ENCODE measurements at regions not wholly inside any gene's neighbourhood (a gene's known extent, or its start where the extent isn't known, plus 50 kb on each side); places are given as distances from the start of the nearest gene placed in this dataset.

DNA sequence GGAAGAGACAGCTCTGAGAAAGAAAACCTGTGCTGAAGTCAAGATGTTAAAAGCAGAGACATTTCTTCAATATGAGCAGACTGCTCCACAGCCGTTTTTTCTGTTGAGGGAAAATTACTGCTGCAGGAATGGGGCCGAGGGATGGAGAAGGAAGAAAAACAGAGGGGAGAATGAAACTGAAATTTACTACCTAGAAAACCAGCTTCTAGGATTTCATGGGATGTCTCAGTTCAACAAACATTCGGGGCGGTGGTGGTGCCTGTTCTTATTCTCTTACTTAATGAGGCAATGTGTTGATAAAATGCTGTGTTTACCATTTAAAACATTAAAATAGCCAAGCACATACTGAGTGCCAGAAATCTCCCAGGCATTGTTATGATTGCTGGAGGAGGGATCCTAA lies 557.1 kb upstream of the MEX3C start:
- no peak for DNase-seq

DNA sequence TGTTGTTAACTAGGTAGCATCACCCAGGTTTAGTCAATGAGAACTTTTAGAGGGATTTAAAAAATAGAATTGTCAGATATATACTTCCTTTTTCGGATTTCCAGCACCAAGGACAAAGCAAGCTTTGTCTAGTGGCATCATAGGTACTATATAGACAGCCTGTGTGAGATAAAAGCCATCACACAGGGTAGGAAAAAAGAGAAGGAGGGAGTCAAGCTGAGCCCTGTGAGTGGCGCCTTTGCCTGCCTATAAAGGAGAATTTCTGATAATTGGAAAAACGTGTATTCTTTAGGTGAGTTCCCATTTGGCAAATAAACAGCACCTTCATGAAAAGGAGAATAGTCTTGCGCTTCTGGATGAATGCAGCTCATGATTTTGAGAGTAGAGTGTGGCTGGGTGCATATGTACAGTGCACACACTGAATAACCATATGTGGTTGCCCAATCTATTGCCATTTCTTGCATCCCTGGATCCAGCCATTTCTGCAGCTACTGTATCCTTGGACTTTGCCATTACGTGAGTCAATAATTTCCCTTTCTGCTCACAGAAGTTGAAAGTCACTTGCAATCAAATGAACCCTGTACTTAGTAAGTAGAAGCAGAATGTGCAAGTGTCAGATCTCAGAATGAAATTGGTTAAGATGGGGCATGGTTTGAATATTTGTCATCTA lies 559.9 kb upstream of the MEX3C start:
- no peak for DNase-seq

DNA sequence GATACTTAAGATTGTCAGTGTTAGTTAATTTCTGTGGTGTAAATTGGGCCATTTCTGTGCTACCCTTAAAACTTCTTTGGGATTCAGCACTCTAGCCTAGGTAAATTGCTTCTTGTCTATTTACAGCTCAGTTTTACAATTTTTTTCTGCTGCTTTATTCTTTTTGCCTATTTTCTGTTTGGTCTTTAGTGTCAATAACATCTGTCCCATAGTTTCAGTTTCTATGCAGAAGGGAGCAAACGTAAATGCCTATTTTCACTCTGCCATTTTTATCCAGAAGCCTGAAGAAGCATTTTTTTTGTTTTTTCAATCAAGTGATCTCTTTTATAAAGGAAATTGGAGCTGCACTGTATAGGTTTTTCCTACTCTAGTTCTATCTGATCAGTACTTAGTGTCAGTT lies 564.9 kb upstream of the MEX3C start:
- no peak for DNase-seq

DNA sequence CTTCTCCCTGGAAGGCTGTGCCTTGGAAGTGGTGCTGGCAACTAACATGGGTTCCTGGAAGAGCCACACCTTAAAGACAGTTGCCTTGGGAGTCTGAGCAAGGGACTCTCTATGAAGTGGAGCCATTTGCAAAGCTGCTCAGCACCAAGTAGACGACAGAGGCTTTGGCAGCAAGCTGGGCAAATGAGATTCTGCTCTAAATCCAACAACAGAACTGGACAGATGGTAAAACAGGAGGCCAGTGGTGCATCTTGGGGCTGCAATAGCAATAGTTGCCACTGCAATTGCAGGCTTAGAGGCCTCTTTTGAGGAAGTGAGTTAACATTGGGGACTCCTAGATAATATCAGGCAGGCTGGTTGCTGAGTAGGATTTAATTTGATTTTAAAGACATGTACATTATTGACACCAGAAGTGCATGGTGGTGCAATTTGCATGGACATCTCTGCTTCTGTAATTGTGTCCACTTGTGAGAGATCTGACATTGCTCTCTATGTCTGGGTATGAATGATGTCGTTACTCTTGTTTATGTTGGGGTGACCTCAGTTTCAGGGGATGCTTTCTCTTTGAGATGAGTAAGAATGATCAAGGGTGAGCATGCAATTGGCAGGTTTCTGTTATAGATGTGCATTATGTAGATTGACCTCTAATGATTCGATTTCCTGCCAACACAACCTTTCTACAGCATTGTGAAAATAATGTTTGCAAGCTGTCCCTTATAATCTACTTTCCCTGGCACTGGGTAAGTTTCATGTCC lies 568.3 kb upstream of the MEX3C start:
- DNase-seq, result no peak

DNA sequence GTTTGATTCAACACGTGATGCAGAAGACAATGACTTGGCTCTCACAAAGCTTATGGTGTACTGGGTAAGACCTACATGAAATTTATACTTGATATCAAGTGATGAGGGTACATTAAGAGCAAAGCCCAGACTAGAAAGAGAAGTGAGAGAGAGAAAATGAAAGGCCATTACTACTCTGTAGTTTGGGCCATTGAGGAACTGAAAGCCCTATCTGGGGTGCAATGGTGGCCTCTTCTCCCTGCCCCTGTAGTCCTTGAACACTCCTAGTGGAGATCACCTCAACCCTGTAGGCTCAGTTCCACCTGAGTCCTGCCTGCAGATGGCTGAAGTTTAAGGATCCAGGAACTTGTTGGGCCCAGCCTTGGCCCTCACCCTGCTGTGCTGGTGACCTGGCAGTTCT lies 569.8 kb upstream of the MEX3C start:
- no peak for DNase-seq

DNA sequence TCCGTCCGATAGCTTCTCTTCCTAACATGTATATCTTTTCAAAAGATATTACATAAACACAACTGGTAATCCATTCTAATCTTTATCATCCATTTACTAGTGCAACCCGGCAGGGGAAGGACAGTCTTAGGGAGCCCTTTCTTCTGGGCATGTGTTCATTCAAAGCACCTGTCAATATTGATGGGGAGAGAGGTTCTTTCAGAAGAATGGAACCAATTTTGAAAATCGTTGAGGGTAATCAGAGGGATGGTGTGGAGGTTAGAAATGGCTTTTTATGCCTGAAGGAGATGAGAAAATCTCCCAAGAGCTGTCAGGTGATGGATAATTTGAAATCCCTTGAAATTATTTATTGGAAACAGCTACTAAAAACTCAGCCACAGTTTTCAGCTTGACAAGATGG lies 561.9 kb upstream of the DCC start:
- no peak for DNase-seq

DNA sequence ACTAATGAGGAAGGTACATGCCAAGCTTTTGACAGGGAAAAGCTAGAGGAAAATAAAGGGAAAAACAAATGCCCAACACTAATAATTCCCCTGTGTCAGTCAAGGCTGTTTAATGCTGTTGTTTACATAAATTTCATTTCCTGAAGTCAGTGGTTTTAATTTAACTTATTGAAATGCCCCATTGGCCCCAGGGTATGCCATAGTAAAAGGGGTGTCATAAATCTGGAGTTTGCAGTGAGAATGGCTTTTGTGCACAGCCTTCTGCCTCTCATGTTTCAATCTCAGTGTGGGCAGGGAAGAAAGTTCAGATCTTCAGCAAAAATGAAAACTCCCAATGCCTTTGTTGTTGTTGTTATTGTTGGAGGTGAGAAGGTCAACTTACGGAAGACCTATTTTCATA lies 550.1 kb upstream of the DCC start:
- no peak for DNase-seq

DNA sequence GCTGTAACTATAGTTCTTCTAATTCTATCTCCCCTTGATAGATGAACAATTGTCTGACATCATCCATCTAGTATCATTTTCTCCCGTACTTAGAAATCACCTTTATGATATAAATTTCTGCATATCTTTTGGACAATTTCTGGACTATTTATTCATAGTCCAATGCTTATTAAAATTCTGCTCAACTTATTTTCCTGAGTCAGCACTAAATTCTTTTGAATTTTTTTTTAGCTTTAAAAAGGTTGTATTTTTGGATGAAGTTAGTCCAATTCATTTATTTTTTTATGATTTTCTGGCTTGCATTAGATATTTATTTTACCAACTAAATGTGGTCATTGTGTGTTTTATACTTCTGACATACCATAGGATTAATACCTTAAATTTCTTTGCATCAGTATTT lies 538.5 kb upstream of the DCC start:
- no peak for DNase-seq

DNA sequence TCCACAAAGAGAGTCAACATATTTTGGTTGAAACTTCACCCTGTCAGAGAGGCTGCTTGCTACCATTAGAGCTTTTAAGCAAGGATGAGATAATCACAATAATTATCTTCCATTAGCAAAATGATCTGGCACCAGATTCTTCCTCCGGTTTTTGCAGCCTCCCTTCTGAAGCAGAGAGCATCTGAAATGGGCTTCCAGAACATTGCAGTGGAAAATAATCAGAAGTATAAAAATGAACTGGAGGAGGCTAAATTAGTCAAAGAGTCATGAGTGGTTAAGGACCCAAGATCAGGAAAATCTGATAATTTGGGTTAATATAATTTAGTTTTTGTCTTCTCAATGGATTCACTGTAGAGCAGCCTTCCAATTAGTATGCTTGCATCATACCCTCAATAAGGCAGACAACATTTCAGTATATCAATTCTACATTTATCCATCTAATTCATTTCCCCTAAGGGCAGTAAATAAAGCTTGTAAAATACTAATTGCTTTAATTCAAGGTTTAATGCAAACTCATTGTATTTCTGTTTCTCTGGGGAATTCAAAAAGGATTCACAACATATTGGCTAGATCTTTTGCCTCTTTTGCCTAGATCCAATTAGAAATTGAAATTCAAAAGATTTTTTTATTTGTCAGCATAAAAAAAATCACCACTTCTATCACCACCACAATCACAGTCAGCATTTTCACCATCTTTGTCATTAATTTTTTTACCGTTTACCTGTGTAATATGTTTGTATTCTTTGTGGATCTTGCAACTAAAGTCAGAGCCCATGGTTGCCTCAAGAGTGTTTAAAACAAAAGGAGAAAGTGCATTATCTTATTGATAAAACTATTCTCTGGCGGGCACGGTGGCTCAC lies 537.2 kb upstream of the DCC start:
- no peak for DNase-seq

DNA sequence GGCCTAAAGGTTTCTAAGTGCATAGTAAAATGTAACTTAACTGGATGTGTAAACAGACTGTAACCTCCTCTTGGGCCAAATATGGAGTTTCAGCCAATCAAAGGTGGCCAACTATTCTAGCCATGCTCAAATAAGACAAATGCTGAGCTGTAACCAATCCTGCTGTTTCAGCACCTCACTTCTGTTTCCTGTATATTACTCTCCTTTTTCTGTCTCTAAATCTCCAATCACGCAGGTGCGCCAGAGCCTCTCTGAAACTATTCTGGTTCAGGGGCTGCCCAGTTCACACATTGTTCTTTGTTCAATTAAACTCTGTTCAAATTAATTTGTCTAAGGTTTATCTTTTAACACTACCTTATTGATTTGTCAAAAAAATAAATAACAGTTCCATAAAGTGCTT lies 532.7 kb upstream of the DCC start:
- DNase-seq, result no peak

DNA sequence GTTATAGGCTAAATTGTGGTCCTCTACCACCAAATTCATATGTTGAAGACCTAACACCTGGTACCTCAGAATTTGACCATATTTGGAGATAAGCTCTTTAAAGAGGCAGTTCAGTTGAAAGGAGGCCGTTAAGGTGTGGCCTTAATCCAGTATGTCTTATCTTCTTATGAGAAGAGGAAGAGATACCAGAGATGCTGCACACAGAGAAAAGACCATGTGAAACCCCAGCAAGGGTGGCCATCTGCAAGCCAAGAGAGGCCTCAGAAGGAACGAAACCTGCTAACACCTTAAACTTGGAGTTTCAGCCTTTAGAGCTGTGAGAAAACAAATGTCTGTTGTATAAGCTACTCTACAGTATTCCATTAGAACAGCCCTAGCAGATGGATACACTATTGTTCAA lies 528.1 kb upstream of the DCC start:
- no peak for DNase-seq

DNA sequence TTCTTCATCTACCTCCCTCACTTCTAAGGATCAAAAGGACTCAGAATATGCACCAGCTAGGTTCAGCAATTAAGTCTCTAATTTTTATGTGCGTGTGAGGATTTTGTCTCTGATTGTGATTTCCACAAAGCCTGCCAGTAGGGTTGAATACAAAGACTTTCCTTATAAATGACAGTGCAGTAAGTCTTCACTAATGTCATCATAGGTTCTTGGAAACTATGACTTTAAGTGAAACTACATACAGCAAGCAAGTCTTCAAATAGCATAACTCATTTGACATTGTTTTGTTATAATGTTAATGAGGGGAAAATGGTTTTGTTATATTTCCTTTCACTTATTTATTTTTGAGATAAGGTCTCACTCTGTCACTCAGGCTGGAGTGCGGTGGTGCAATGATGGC lies 526.3 kb upstream of the DCC start:
- no peak for DNase-seq

DNA sequence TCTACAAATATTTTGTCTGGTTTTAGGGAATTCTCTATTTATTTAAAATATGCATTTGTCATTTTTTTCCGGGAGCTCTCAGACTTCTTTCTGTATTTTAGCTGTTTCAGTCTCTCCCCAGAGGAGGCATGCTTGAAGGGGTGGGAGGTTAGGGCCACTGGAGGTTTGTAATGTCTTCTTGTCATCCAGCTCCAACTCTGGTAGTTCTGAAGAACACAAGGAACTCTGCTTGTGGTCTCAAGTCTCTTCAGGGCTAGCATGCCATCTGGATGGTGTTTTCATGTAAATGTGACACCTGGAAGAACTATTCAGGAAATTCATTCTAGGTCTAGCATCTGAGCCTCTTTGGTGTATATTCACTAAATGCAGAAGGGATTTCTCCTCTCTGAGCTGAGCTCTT lies 518.4 kb upstream of the DCC start:
- DNase-seq, result no peak

DNA sequence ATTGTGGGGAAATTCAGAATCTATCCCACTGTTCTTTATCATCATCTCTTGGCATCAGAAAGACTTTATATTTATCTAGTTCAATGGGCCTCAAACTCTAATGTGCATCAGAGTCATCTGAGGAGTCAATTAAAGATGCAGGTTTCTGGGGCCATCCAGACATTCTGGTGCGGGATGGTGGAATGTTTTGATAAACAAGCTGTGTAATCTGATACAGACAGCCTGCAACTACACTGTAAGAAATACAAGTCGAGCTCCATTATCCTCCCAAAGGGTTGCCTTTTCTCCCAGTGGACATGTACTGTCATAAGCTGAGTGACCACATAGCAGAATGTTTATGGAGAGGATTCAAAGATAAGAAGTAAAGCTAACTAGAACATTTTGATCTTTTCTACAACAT lies 515.3 kb upstream of the DCC start:
- no peak for DNase-seq

DNA sequence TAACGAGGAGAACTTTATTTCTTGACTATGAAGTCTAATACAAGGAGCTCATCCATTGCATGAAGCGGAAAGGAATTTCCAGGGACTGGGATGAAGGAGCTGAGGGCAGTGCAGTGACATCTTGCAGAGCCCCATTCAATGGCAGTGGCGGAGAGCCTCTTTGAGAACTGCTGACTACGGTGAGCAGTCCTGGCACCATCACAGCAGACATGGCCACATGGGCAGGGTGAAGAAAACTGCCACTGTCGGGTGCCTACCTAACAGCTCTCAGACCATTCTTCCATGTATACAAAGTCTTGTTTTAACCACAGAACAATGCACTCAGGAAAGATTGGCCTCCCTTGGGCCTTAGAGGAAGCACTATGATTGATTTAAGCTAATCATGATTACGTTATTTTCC lies 506.1 kb upstream of the DCC start:
- DNase-seq, result no peak

DNA sequence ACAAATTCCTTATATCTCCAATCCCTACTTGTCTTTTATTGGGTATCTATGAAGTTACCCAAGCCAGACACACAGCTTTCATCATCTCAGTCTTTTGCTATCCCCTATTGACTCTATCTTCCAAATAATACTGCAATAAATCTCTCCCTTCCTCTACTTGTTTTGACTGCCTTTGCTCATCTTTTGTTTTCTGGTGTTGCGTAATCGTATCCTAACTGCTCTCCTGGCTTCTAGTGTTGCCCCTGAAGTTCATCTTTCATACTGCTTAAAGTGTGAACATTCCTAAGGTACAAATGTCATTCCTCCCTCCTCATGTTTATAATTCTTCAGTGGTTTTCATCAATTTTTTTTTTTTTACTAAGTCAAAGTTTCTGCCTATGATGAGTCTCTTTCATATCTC lies 491.3 kb upstream of the DCC start:
- no peak for DNase-seq

DNA sequence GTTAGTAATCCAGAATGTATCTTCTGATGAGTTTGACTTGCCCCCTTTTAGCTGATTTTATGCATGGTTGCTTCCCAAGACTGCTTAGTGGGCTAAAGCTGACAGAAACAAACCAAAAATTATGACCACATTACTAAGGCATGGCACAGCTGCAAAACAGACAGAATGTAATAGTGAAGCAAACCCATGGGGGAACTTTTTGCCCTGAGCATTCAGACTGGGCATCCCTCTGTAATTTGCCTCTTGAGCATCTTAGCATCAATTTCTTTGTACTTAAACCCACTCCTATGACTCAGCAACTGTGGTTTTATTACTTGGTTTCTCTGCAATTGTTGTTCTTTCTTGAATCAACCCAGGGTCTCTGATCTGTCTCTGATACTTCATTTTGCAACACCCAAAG lies 487.3 kb upstream of the DCC start:
- DNase-seq, result no peak

DNA sequence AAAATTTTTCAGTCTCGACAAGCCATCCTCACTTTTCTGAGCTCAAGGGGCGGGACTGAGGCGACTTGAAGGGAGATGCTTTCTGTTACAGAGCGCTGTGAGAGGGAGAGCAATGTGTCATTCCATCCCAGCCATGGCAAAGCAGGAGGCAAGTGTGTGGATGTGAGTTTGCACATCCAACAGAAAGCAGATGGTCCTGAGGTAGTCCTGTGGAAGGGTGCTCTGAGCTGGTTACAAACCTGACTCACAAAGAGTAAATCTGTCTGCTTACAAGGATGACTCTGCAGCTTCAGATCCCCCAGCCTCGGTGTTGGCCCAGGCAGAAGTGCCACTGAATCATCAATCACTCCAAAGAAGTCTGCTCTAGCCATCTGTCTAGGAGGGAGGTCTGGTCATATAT lies 482.0 kb upstream of the DCC start:
- DNase-seq, result no peak

DNA sequence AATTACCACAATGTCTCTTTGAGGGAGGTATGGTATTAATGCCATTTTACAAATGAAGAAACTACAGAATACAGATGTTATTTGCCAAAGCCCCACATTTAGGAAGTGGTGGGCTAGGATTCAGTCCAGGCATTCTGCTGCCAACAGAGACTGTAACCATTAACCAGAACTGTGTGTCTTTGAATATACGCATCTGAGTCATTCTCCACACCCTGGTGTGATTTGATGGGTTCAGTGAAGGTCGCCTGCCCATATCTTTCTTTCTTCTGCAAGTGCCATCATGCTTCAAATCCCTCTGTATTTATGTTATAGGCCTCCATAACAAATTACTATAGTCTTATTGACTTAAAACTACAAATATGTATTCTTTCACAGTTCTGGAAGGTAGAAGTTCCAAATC lies 479.0 kb upstream of the DCC start:
- DNase-seq, result no peak

DNA sequence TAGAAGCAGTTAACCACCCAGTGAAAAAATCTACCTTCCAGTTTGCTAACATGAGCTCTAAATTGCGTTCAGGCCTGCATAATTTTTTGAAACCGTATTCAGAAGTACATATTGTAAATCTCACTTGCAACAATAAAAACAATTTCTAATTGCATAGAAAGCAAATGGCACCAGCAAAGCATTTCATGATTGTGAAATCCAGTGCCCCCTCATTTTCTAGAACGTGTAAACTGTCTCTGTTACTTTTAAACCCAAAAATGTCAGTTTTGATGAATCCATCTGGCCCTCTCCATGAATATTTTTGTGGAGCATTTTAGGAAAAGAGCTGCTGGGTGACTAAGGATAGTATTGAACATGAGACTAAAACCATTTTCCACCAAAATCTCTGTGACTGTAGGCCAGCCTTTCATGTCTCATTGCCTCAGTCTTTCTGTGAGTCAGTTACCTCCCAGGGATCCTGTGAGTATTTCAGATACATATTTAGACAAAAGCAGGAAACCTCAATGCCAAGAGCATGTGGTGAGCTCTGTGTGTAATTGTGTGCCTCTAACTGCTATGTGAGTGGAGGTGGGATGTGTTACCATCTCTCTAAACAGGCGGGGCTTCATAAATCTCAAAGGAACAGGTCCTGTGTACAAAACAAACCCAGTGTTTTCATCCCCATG lies 477.8 kb upstream of the DCC start:
- no peak for DNase-seq

DNA sequence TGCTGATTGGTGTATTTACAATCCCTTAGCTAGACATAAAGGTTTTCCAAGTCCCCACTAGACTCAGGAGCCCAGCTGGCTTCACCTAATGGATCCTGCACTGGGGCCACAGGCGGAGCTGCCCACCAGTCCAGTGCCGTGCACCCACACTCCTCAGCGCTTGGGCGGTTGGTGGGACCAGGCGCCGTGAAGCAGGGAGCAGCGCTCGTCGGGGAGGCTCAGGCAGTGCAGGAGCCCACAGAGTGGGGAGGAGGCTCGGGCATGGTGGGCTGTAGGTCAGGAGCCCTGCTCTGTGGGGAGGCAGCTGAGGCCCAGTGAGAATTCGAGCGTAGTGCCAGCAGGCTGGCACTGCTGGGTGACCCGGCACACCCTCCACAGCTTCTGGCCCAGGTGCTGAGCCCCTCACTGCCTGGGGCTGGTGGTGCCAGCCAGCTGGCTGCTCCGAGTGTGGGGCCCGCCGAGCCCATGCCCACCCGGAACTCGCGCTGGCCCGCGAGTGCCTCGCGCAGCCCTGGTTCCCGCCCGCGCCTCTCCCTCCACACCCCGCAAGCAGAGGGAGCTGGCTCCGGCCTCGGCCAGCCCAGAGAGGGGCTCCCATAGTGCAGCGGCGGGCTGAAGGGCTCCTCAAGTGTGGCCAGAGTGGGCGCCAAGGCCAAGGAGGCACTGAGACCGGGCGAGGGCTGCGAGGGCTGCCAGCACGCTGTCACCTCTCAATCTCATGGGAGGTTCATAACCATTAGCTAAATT lies 475.6 kb upstream of the DCC start:
- DNase-seq, result no peak

DNA sequence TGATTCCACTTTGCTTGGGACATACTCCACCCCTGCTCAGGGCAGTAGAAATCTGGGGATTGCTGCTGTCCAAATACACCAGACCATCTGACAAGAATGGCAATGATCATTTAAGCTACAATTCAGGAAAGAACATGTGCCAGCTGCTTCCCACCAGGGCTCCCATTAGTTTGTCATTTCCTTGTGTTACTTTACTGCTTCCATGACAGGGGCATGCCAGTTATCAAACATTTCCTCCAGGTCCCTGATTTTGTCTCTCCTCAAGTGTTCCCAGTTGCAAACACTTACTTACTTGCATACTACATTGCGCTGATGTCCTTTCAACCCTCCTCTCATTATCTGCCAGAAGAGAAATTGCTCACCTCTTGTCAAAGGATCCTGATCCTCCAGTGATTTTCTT lies 474.5 kb upstream of the DCC start:
- DNase-seq, result no peak

DNA sequence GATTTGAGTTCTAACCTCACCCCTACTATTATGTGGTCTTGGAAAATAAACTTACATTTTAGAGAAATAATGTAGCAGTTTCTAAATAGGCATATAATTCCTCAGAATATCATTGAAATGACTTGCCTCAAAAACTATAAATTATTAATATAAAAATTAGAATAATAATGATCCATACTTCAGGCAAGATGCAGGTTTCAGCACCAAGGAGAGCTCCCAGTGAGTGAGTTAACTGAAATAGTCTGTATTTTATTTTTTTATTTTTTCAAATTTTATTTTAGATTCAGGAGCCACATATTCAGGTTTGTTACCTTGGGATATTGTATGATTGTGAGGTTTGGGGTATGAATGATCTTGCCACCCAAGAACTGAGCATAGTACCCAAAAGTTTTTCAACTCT lies 472.2 kb upstream of the DCC start:
- no peak for DNase-seq
